Calu3 (cell line): ENCODE measurements at regions not wholly inside any gene's neighbourhood (a gene's known extent, or its start where the extent isn't known, plus 50 kb on each side); places are given as distances from the start of the nearest gene placed in this dataset.
"Not testable (repeated sequence)": the region's sequence is repeated elsewhere in the genome, so short reads cannot be mapped to it uniquely, and the experiment has no call there.

ENCODE experiments used
- BruUV-seq: library from RNA; stranded (reverse); fragments of 400-500 nt; replicated peaks from 2 replicates; lab custom pipeline; 2021; lab: Mats Ljungman, UMichigan
- CTCF ChIA-PET: fragments of 300-600 bp; sonication (Branson Sonifier 250); formaldehyde crosslinking; loops from one replicate; lab custom pipeline; 2022; ENCODE audit warnings: antibody characterized with exemption; lab: Charles Lee
- DNase-seq: peaks from one replicate; pipeline ENCODE4 v3.0.0; 2022
- H3K27ac Mint-ChIP-seq: one replicate; pipeline ENCODE4 v1.8.0; 2022; ENCODE audit warnings: mixed read lengths; ENCODE audit not compliant: unreplicated experiment
- H3K27me3 Mint-ChIP-seq: one replicate; pipeline ENCODE4 v1.8.0; 2022; ENCODE audit warnings: mixed read lengths; ENCODE audit not compliant: unreplicated experiment
- H3K36me3 Mint-ChIP-seq: one replicate; pipeline ENCODE4 v1.8.0; 2022; ENCODE audit warnings: mild to moderate bottlenecking, moderate library complexity, mixed read lengths; ENCODE audit not compliant: insufficient read depth, unreplicated experiment
- H3K4me1 Mint-ChIP-seq: one replicate; pipeline ENCODE4 v1.8.0; 2022; ENCODE audit warnings: mild to moderate bottlenecking, low read depth, mixed read lengths; ENCODE audit not compliant: unreplicated experiment
- H3K4me3 Mint-ChIP-seq: one replicate; pipeline ENCODE4 v1.8.0; 2022; ENCODE audit warnings: mild to moderate bottlenecking, low read depth, moderate library complexity, mixed read lengths; ENCODE audit not compliant: unreplicated experiment
- H3K9me3 Mint-ChIP-seq: one replicate; pipeline ENCODE4 v1.8.0; 2022; ENCODE audit warnings: low read depth, mixed read lengths; ENCODE audit not compliant: unreplicated experiment
- intact Hi-C: fragments of 100-400 bp; cut with micrococcal nuclease; formaldehyde crosslinking; loops from one replicate; pipeline ENCODE4 v1.10.0; 2022; ENCODE audit not compliant: unreplicated experiment
- TF ChIP-seq, protein P1 (sequence below): fragments of 200-600 bp; IDR thresholded peaks from one replicate; pipeline ENCODE4 v1.8.0; 2022; ENCODE audit warnings: antibody characterized with exemption; ENCODE audit not compliant: unreplicated experiment

DNA sequence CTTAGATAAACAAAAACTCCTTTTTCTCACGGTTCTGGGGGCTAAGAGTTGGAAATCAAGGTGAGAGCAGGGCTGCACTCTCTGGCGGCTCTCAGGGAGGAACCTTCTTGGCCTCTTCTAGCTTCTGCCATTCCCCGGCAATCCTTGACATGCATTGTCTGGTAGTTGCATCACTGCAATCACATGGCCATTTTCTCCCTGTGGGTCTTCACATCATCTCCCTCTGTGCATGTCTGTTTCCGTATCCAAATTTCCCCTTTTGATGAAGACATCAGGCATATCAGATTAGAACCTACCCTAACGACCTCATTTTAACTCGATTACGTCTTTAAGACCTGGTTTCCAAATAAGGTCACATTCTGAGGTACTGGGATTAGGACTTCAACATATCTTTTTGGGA lies 129.2 kb upstream of the MAN2A1 start:
- H3K9me3 Mint-ChIP-seq, result no peaks in the 10 kb centered on the region
- intact Hi-C loops, result no loop called here
- H3K27me3 Mint-ChIP-seq, result no peaks in the 10 kb centered on the region
- TF ChIP-seq, protein P1, sequence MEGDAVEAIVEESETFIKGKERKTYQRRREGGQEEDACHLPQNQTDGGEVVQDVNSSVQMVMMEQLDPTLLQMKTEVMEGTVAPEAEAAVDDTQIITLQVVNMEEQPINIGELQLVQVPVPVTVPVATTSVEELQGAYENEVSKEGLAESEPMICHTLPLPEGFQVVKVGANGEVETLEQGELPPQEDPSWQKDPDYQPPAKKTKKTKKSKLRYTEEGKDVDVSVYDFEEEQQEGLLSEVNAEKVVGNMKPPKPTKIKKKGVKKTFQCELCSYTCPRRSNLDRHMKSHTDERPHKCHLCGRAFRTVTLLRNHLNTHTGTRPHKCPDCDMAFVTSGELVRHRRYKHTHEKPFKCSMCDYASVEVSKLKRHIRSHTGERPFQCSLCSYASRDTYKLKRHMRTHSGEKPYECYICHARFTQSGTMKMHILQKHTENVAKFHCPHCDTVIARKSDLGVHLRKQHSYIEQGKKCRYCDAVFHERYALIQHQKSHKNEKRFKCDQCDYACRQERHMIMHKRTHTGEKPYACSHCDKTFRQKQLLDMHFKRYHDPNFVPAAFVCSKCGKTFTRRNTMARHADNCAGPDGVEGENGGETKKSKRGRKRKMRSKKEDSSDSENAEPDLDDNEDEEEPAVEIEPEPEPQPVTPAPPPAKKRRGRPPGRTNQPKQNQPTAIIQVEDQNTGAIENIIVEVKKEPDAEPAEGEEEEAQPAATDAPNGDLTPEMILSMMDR, result no peak
- no peak overlapping the region for H3K27ac Mint-ChIP-seq
- CTCF ChIA-PET, result no interaction called here
- BruUV-seq, result no TSS peak
- no peaks in the 10 kb centered on the region for H3K36me3 Mint-ChIP-seq
- DNase-seq, result no peak
- no peak overlapping the region for H3K4me3 Mint-ChIP-seq
- no peaks in the 10 kb centered on the region for H3K4me1 Mint-ChIP-seq

DNA sequence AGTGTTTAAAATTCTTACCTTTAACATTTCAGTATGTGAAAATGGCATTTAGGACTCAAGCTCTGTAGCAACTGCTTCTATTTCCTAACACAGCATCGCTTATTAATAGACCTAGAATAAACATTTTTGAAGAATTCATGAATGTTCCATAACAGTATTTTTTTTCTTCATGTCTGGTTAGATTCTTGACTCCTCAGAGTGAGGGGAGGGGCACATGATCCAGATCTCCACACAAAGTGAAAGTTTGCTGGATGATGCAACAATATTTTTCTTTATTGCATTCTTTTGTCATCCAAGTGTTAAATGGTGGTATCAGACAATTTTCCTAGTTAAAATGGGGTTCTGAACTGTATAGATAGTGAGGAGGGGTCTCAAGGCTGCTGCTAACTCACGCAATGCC lies 130.8 kb upstream of the MAN2A1 start:
- Mint-ChIP-seq H3K4me1 (no peaks in the 10 kb centered on the region), H3K27ac (no peak overlapping the region), H3K27me3 (no peaks in the 10 kb centered on the region), H3K9me3 (peaks cover under 1% of the 10 kb centered on the region), H3K36me3 (no peaks in the 10 kb centered on the region), H3K4me3 (no peak overlapping the region)
- no peak for DNase-seq
- intact Hi-C loops, result no loop called here
- CTCF ChIA-PET, result no interaction called here
- no TSS peak for BruUV-seq
- TF ChIP-seq, protein P1, result no peak

DNA sequence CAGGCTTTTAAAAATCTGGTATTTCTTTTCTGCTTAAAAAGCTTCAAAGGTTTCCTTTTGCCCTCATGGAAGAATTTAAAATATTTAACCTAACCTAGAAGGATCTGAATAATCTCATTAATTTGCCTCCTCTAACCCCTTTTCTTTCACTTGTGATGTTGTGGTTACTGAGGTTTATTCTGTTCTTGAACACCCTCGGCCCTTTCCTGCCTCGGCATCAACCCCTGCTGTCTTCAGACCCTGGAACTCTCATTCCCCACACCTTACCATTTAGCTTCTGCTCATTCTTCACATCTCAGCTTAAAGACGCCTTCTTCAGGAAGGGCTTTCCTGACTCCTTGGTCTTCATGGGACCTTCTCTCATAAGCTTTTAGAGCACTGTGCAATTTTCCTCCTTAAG lies 131.4 kb upstream of the MAN2A1 start:
- intact Hi-C loops, result no loop called here
- Mint-ChIP-seq H3K27ac (no peak overlapping the region), H3K36me3 (no peaks in the 10 kb centered on the region), H3K4me3 (no peak overlapping the region), H3K9me3 (peaks cover 6% of the 10 kb centered on the region), H3K27me3 (no peaks in the 10 kb centered on the region), H3K4me1 (no peaks in the 10 kb centered on the region)
- no peak for DNase-seq
- CTCF ChIA-PET, result no interaction called here
- no TSS peak for BruUV-seq
- TF ChIP-seq, protein P1, result no peak

DNA sequence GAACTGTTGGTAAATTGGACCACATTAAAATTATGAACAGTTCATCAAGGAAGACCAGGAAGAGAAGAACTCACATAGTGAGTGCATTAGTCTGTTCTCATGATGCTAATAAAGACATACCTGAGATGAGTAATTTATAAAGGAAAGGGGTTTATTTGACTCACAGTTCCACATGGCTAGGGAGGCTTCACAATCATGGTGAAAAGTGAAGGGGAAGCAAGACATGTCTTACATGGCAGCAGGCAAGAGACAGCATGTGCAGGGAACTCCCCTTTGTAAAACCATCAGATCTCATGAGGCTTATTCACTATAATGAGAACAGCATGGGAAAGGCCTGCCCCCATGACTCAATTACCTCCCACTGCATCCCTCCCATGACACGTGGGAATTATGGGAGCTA lies 135.9 kb upstream of the MAN2A1 start:
- TF ChIP-seq, protein P1, result no peak
- CTCF ChIA-PET, result no interaction called here
- Mint-ChIP-seq H3K27me3 (no peaks in the 10 kb centered on the region), H3K4me1 (no peaks in the 10 kb centered on the region), H3K36me3 (no peaks in the 10 kb centered on the region), H3K27ac (no peak overlapping the region), H3K4me3 (no peak overlapping the region), H3K9me3 (peaks cover 15% of the 10 kb centered on the region)
- BruUV-seq, result no TSS peak
- intact Hi-C loops, result no loop called here
- DNase-seq, result no peak

DNA sequence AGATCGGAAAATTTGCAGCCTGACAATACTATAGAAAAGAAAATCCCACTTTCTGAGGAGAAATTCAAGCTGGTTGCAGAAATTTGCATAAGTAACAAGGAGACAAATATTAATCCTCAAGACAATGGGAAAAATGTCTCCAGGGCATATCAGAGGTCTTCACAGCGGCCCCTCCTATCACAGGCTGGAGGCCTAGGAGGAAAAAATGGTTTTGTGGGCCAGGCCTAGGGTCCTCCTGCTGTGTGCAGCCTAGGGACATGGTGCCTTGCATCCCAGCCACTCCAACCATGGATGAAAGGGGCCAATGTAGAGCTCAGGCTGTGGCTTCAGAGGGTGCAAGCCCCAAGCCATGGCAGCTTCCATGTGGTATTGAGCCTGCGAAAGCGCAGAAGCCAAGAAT lies 138.5 kb upstream of the MAN2A1 start:
- BruUV-seq, H3K4me3 Mint-ChIP-seq, DNase-seq, H3K36me3 Mint-ChIP-seq, H3K4me1 Mint-ChIP-seq, intact Hi-C loops, H3K27me3 Mint-ChIP-seq, H3K27ac Mint-ChIP-seq, CTCF ChIA-PET: not testable (repeated sequence)
- H3K9me3 Mint-ChIP-seq, result peaks cover 15% of the 10 kb centered on the region
